MM.1S (cell line): ENCODE measurements at regions not wholly inside any gene's neighbourhood (a gene's known extent, or its start where the extent isn't known, plus 50 kb on each side); places are given as distances from the start of the nearest gene placed in this dataset.

Experiments used
- EZH2 ChIP-seq: fragments of 300-600 bp; sonication (generic); optimal IDR thresholded peaks from 2 replicates; pipeline ENCODE3; 2017; ENCODE audit warnings: low read depth, mild to moderate bottlenecking, antibody characterized with exemption, low read length, mixed read lengths
- EZH2phosphoT487 ChIP-seq: fragments of 300-600 bp; sonication (generic); IDR thresholded peaks from 2 replicates; pipeline ENCODE4 v1.6.1; 2018; ENCODE audit warnings: antibody characterized with exemption, low read length
- TF ChIP-seq, protein P1 (sequence below): fragments of 300-600 bp; sonication (generic); IDR thresholded peaks from 2 replicates; pipeline ENCODE4 v1.5.1; 2016; ENCODE audit warnings: antibody characterized with exemption, low read length, mixed read lengths

DNA sequence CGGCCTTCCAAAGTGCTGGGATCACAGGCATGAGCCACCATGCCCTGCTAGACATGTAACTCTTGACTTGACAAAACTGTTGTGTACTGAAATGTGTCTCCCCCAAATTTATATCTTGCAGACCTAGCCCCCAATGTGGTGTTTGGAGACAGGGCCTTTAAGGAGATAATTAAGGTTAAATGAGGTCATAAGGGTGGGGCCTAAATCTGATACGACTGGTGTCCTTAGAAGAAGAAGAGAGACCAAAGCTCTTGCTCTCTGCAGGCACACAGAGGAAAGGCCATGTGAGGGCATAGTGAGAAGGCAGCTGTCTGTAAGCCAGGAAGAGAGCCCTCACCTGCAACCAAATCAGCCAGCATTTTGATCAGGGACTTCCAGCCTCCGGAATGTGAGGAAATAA, 361.3 kb downstream of the SV2B start:
- TF ChIP-seq, protein P1, sequence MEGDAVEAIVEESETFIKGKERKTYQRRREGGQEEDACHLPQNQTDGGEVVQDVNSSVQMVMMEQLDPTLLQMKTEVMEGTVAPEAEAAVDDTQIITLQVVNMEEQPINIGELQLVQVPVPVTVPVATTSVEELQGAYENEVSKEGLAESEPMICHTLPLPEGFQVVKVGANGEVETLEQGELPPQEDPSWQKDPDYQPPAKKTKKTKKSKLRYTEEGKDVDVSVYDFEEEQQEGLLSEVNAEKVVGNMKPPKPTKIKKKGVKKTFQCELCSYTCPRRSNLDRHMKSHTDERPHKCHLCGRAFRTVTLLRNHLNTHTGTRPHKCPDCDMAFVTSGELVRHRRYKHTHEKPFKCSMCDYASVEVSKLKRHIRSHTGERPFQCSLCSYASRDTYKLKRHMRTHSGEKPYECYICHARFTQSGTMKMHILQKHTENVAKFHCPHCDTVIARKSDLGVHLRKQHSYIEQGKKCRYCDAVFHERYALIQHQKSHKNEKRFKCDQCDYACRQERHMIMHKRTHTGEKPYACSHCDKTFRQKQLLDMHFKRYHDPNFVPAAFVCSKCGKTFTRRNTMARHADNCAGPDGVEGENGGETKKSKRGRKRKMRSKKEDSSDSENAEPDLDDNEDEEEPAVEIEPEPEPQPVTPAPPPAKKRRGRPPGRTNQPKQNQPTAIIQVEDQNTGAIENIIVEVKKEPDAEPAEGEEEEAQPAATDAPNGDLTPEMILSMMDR, result no peak
- no peak for TF ChIP-seq EZH2
- TF ChIP-seq EZH2phosphoT487, result no peak
